ENCODE measurements at regions not wholly inside any gene's neighbourhood (a gene's known extent, or its start where the extent isn't known, plus 50 kb on each side); places are given as distances from the start of the nearest gene placed in this dataset.

DNA sequence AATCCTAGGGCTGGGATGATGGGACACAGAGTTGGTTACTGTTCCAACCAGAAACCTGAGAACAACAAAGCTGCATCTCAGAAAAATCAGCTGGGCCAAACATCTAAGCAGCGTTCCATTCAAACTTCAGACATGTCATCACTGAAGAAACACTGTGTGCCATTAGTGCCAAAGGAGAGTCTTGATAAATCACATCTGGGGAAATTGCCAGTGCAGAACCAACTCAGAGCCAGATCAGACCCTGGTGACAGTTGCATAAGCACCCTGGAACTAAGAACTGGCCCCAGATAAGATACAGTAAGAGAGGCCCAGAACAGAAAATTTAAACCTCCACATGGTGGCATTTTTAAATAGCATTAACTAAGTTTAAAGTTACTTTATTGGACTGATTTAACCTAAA is 482.8 kb downstream of the PRKD1 start:
- DNase-seq = no peak
- H3K4me3 ChIP-seq (ENCODE audit: low read length) = no peak overlapping the region
- H3K4me1 ChIP-seq (ENCODE audit: control insufficient read depth, insufficient read depth, low read length) = no peaks in the 10 kb centered on the region
- no peak overlapping the region for H3K9ac ChIP-seq (ENCODE audit: extremely low read depth, low read length, poor library complexity, severe bottlenecking)
- no peak overlapping the region for H3K27ac ChIP-seq (ENCODE audit: low read depth, low read length)
- Mint-ChIP-seq H3K27ac (no peak overlapping the region), H3K9me3 (no peaks in the 10 kb centered on the region), H3K27me3 (ENCODE audit: insufficient read depth) (no peaks in the 10 kb centered on the region), H3K4me3 (no peak overlapping the region), H3K36me3 (ENCODE audit: low read depth) (no peaks in the 10 kb centered on the region), H3K4me1 (peaks cover 10% of the 10 kb centered on the region)
- H3K36me3 ChIP-seq (ENCODE audit: control insufficient read depth, insufficient read depth, low read length) = no peaks in the 10 kb centered on the region
- no peaks in the 10 kb centered on the region for H3K27me3 ChIP-seq (ENCODE audit: control insufficient read depth, insufficient read depth, low read length, poor library complexity, severe bottlenecking)
- TF ChIP-seq, protein P1, sequence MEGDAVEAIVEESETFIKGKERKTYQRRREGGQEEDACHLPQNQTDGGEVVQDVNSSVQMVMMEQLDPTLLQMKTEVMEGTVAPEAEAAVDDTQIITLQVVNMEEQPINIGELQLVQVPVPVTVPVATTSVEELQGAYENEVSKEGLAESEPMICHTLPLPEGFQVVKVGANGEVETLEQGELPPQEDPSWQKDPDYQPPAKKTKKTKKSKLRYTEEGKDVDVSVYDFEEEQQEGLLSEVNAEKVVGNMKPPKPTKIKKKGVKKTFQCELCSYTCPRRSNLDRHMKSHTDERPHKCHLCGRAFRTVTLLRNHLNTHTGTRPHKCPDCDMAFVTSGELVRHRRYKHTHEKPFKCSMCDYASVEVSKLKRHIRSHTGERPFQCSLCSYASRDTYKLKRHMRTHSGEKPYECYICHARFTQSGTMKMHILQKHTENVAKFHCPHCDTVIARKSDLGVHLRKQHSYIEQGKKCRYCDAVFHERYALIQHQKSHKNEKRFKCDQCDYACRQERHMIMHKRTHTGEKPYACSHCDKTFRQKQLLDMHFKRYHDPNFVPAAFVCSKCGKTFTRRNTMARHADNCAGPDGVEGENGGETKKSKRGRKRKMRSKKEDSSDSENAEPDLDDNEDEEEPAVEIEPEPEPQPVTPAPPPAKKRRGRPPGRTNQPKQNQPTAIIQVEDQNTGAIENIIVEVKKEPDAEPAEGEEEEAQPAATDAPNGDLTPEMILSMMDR (conservative IDR thresholded peaks at IDR 0.05) = no peak
- H3K9me3 ChIP-seq (ENCODE audit: control insufficient read depth, low read length) = no peaks in the 10 kb centered on the region
- 83 to 94% methylated on average over 1 of the region's 1 CpG for WGBS, 2 experiments (ENCODE audit: insufficient coverage in 1 of 2, insufficient read length in 1 of 2)

DNA sequence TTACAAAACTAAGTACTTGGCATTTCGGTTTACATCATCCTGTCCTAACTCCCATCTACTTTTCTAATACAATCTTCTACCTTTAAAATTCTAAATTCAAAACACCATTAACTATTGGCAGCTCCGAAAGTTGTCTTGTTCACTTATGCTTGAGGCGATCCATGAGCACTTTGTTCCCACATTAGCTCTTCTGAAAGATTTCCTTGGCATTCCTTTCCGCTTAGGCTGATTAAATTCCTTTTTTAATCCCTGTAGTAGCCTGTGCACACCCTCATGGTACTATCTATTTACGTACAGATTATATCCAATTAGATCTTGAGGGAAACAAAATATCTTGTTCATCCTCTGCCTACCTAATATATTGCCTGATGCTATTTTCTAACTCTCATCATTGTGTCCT is 480.7 kb downstream of the PRKD1 start:
- WGBS, 2 experiments (ENCODE audit: insufficient coverage in 1 of 2, insufficient read length in 1 of 2) = 91 to 93% methylated on average over 5 of the region's 5 CpGs
- Mint-ChIP-seq H3K27ac (no peak overlapping the region), H3K9me3 (no peaks in the 10 kb centered on the region), H3K36me3 (ENCODE audit: low read depth) (no peaks in the 10 kb centered on the region), H3K27me3 (ENCODE audit: insufficient read depth) (no peaks in the 10 kb centered on the region), H3K4me3 (no peak overlapping the region), H3K4me1 (peaks cover 10% of the 10 kb centered on the region)
- no peaks in the 10 kb centered on the region for H3K36me3 ChIP-seq (ENCODE audit: control insufficient read depth, insufficient read depth, low read length)
- TF ChIP-seq, protein P1 (conservative IDR thresholded peaks at IDR 0.05) = no peak
- no peaks in the 10 kb centered on the region for H3K4me1 ChIP-seq (ENCODE audit: control insufficient read depth, insufficient read depth, low read length)
- no peaks in the 10 kb centered on the region for H3K27me3 ChIP-seq (ENCODE audit: control insufficient read depth, insufficient read depth, low read length, poor library complexity, severe bottlenecking)
- no peak overlapping the region for H3K4me3 ChIP-seq (ENCODE audit: low read length)
- no peak overlapping the region for H3K27ac ChIP-seq (ENCODE audit: low read depth, low read length)
- no peaks in the 10 kb centered on the region for H3K9me3 ChIP-seq (ENCODE audit: control insufficient read depth, low read length)
- no peak overlapping the region for H3K9ac ChIP-seq (ENCODE audit: extremely low read depth, low read length, poor library complexity, severe bottlenecking)
- no peak for DNase-seq

DNA sequence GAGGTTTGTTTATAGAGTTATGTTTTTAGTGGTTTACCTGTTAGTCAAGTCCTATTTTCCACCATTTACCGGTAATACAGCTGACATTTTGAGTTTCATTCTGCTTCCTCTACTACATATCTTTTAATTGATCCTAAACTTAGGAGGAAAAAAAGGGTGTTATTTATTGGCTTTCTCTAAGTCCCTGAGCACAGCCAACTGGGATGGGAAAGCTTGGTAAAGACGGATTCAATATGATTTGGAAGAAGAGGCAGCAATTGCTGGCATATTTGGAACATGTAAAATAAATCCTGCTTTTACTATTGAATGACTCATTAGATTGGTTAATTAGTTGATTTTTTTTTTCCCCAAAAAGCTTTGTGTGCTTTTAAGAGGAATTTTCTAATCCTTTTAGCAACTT is 475.7 kb downstream of the PRKD1 start:
- WGBS, 2 experiments (ENCODE audit: insufficient coverage in 1 of 2, insufficient read length in 1 of 2) = 89 to 100% methylated on average over 1 to 2 of the region's 2 CpGs
- H3K27ac Mint-ChIP-seq = no peak overlapping the region
- Histone ChIP-seq H3K4me3 (ENCODE audit: low read length) (no peak overlapping the region), H3K36me3 (ENCODE audit: control insufficient read depth, insufficient read depth, low read length) (no peaks in the 10 kb centered on the region), H3K4me1 (ENCODE audit: control insufficient read depth, insufficient read depth, low read length) (no peaks in the 10 kb centered on the region), H3K27ac (ENCODE audit: low read depth, low read length) (no peak overlapping the region), H3K27me3 (ENCODE audit: control insufficient read depth, insufficient read depth, low read length, poor library complexity, severe bottlenecking) (no peaks in the 10 kb centered on the region), H3K9me3 (ENCODE audit: control insufficient read depth, low read length) (no peaks in the 10 kb centered on the region), H3K9ac (ENCODE audit: extremely low read depth, low read length, poor library complexity, severe bottlenecking) (no peak overlapping the region)
- H3K4me1 Mint-ChIP-seq = no peaks in the 10 kb centered on the region
- TF ChIP-seq, protein P1 (conservative IDR thresholded peaks at IDR 0.05) = no peak
- H3K27me3 Mint-ChIP-seq (ENCODE audit: insufficient read depth) = no peaks in the 10 kb centered on the region
- no peaks in the 10 kb centered on the region for H3K36me3 Mint-ChIP-seq (ENCODE audit: low read depth)
- no peaks in the 10 kb centered on the region for H3K9me3 Mint-ChIP-seq
- H3K4me3 Mint-ChIP-seq = no peak overlapping the region
- DNase-seq = no peak
